ENCODE measurements at regions not wholly inside any gene's neighbourhood (a gene's known extent, or its start where the extent isn't known, plus 50 kb on each side); places are given as distances from the start of the nearest gene placed in this dataset.

DNA sequence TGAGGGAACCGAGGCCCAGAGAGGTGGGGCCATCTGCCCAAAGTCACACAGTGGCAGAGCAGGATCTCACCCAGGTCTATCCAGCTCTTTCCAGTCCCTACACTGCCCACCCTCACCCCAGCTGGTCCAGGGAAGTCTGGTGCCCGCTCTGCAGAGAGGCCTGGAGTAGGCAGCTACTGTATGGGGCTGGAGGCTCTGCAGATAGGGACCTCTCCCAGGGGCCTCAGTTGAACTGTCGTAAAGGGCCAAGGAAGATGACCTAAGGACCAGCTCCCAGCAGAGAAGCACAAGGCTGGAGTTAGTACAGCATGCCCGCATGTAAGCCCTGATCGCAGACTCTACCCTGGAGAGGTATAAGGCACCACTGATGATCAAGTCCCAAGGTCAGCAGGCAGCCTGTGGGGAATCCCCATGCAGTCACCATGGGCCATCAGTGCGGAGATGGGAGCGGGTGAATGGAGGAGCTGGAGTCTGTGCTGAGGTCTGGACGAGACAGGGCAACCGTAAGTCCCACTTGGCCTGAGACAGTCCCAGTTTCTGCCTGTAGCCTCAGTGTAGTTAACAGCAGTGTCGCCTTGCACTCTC lies 320.2 kb downstream of the MATN1 start:
- DNase-seq (ENCODE audit: low read depth) = no peak
- no peak overlapping the region for H3K4me3 ChIP-seq (ENCODE audit: low read depth, low read length)
- no peak for TF ChIP-seq CTCF (conservative IDR thresholded peaks at IDR 0.05; ENCODE audit: low read depth, low read length)

DNA sequence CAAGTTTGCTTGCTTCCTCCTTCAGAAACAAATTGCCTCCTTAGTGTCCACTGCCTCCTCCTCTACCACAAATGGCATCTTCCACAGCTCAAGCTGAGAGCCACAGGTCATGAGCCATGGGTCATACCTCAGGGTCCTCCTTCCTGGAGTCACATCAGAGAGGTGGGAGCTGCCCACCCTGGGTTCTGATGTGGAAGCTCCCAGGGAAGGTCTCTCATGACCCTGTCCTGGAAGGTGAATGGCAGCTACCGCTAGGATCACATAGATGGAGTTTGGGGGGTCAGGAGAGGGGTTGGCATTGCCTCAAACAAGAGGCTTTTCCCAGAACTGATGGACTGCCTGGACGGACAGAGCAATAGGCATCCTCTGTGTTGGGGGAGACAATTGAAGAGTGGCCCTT lies 321.4 kb downstream of the MATN1 start:
- no peak overlapping the region for H3K4me3 ChIP-seq (ENCODE audit: low read depth, low read length)
- no peak for DNase-seq (ENCODE audit: low read depth)
- no peak for TF ChIP-seq CTCF (conservative IDR thresholded peaks at IDR 0.05; ENCODE audit: low read depth, low read length)

- no peak for DNase-seq (ENCODE audit: low read depth)
Measured at GRCh38 chr1:30400507-30400906, 322.9 kb downstream of the MATN1 start.

GRCh38 chr1:30399026-30399425 lies 324.4 kb downstream of the MATN1 start:
- no peak for DNase-seq (ENCODE audit: low read depth)
- no peak overlapping the region for H3K4me3 ChIP-seq (ENCODE audit: low read depth, low read length)
- no peak for TF ChIP-seq CTCF (conservative IDR thresholded peaks at IDR 0.05; ENCODE audit: low read depth, low read length)

More at GRCh38 chr1:30400507-30400906, 322.9 kb downstream of the MATN1 start:
- no peak for TF ChIP-seq CTCF (conservative IDR thresholded peaks at IDR 0.05; ENCODE audit: low read depth, low read length)
- H3K4me3 ChIP-seq (ENCODE audit: low read depth, low read length) = no peak overlapping the region

- no peak overlapping the region for H3K4me3 ChIP-seq (ENCODE audit: low read depth, low read length)
- no peak for DNase-seq (ENCODE audit: low read depth)
- no peak for TF ChIP-seq CTCF (conservative IDR thresholded peaks at IDR 0.05; ENCODE audit: low read depth, low read length)
Measured at GRCh38 chr1:30397576-30397975, 325.8 kb downstream of the MATN1 start.

GRCh38 chr1:30395631-30396030 lies 327.8 kb downstream of the MATN1 start:
- TF ChIP-seq CTCF (conservative IDR thresholded peaks at IDR 0.05; ENCODE audit: low read depth, low read length) = no peak
- no peak overlapping the region for H3K4me3 ChIP-seq (ENCODE audit: low read depth, low read length)
- DNase-seq (ENCODE audit: low read depth) = no peak

- no peak overlapping the region for H3K4me3 ChIP-seq (ENCODE audit: low read depth, low read length)
- no peak for TF ChIP-seq CTCF (conservative IDR thresholded peaks at IDR 0.05; ENCODE audit: low read depth, low read length)
- no peak for DNase-seq (ENCODE audit: low read depth)
Measured at GRCh38 chr1:30388386-30388785, 335.0 kb downstream of the MATN1 start.

All from choroid plexus epithelial cell (primary cell).